HUES64 (cell line): ENCODE measurements at regions not wholly inside any gene's neighbourhood (a gene's known extent, or its start where the extent isn't known, plus 50 kb on each side); places are given as distances from the start of the nearest gene placed in this dataset.

ENCODE experiments used
- H3K27ac ChIP-seq: 2 replicates; pipeline ENCODE4 v1.7.0; 2013; ENCODE audit warnings: low read depth, low read length, inconsistent platforms
- H3K27me3 ChIP-seq: 2 replicates; pipeline ENCODE4 v1.6.1; 2013; ENCODE audit warnings: mild to moderate bottlenecking, low read length; ENCODE audit not compliant: insufficient read depth
- H3K36me3 ChIP-seq: 2 replicates; pipeline ENCODE4 v1.6.1; 2013; ENCODE audit warnings: mild to moderate bottlenecking, low read length; ENCODE audit not compliant: insufficient read depth
- H3K4me1 ChIP-seq: 2 replicates; pipeline ENCODE4 v1.6.1; 2013; ENCODE audit warnings: mild to moderate bottlenecking, low read length, moderate library complexity; ENCODE audit not compliant: insufficient read depth
- H3K4me3 ChIP-seq: 2 replicates; pipeline ENCODE4 v1.5.1; 2013; ENCODE audit warnings: mild to moderate bottlenecking, low read length, moderate library complexity
- H3K9ac ChIP-seq: 2 replicates; pipeline ENCODE4 v1.6.1; 2013; ENCODE audit warnings: mild to moderate bottlenecking, low read depth, low read length
- H3K9me3 ChIP-seq: 2 replicates; pipeline ENCODE4 v1.6.1; 2013; ENCODE audit warnings: low read depth, low read length; ENCODE audit not compliant: insufficient read depth
- WGBS: fragments of 150-250, 120-280 bp; methylation state at CpG from one replicate; pipeline ENCODE4 v1.1.7; 2013; ENCODE audit warnings: missing lambda C conversion rate; 5-methylcytosine and 5-hydroxymethylcytosine counted together

GRCh38 chr2:769771-770170, 92.6 kb upstream of the TMEM18 start:
- no peak overlapping the region for H3K9ac ChIP-seq
- H3K36me3 ChIP-seq = no peaks in the 10 kb centered on the region
- no peak overlapping the region for H3K4me3 ChIP-seq
- no peaks in the 10 kb centered on the region for H3K27me3 ChIP-seq
- H3K9me3 ChIP-seq = no peaks in the 10 kb centered on the region
- 81% methylated on average over 2 of the region's 2 CpGs for WGBS
- peaks cover 7% of the 10 kb centered on the region for H3K4me1 ChIP-seq
- no peak overlapping the region for H3K27ac ChIP-seq

- Histone ChIP-seq H3K9ac (no peak overlapping the region), H3K27ac (no peak overlapping the region), H3K4me3 (no peak overlapping the region), H3K36me3 (no peaks in the 10 kb centered on the region), H3K27me3 (no peaks in the 10 kb centered on the region), H3K4me1 (no peaks in the 10 kb centered on the region), H3K9me3 (no peaks in the 10 kb centered on the region)
- WGBS = 82% methylated on average over 10 of the region's 10 CpGs
Observed at GRCh38 chr2:768451-768850, 91.2 kb upstream of the TMEM18 start.

GRCh38 chr2:767944-768343, 90.7 kb upstream of the TMEM18 start:
- no peaks in the 10 kb centered on the region for H3K4me1 ChIP-seq
- no peak overlapping the region for H3K27ac ChIP-seq
- no peaks in the 10 kb centered on the region for H3K9me3 ChIP-seq
- no peak overlapping the region for H3K9ac ChIP-seq
- WGBS = 95% methylated on average over 4 of the region's 4 CpGs
- H3K27me3 ChIP-seq = no peaks in the 10 kb centered on the region
- no peaks in the 10 kb centered on the region for H3K36me3 ChIP-seq
- H3K4me3 ChIP-seq = no peak overlapping the region

GRCh38 chr2:767440-767839, 90.2 kb upstream of the TMEM18 start:
- Histone ChIP-seq H3K9me3 (no peaks in the 10 kb centered on the region), H3K9ac (no peak overlapping the region), H3K27me3 (no peaks in the 10 kb centered on the region), H3K27ac (no peak overlapping the region), H3K4me3 (no peak overlapping the region), H3K36me3 (no peaks in the 10 kb centered on the region), H3K4me1 (no peaks in the 10 kb centered on the region)
- WGBS = 74% methylated on average over 9 of the region's 9 CpGs

GRCh38 chr2:766255-766654, 89.0 kb upstream of the TMEM18 start:
- Histone ChIP-seq H3K4me1 (no peaks in the 10 kb centered on the region), H3K27ac (no peak overlapping the region), H3K9me3 (no peaks in the 10 kb centered on the region), H3K27me3 (no peaks in the 10 kb centered on the region), H3K4me3 (no peak overlapping the region), H3K9ac (no peak overlapping the region), H3K36me3 (no peaks in the 10 kb centered on the region)
- 87% methylated on average over 13 of the region's 13 CpGs for WGBS

- H3K27ac ChIP-seq = no peak overlapping the region
- no peak overlapping the region for H3K9ac ChIP-seq
- H3K4me3 ChIP-seq = no peak overlapping the region
- H3K4me1 ChIP-seq = peaks cover 3% of the 10 kb centered on the region; the same call in 1 of the 2 replicates
- no peaks in the 10 kb centered on the region for H3K36me3 ChIP-seq
- no peaks in the 10 kb centered on the region for H3K9me3 ChIP-seq
- WGBS = 96% methylated on average over 6 of the region's 6 CpGs
- H3K27me3 ChIP-seq = no peaks in the 10 kb centered on the region
Observed at GRCh38 chr2:765369-765768, 88.2 kb upstream of the TMEM18 start.

GRCh38 chr2:763766-764525, 86.7 kb upstream of the TMEM18 start:
- no peak overlapping the region for H3K27ac ChIP-seq
- no peaks in the 10 kb centered on the region for H3K36me3 ChIP-seq
- H3K27me3 ChIP-seq = no peaks in the 10 kb centered on the region
- no peak overlapping the region for H3K4me3 ChIP-seq
- no peak overlapping the region for H3K9ac ChIP-seq
- WGBS = 89% methylated on average over 16 of the region's 16 CpGs
- peaks cover 4% of the 10 kb centered on the region; the same call in 1 of the 2 replicates for H3K4me1 ChIP-seq
- H3K9me3 ChIP-seq = no peaks in the 10 kb centered on the region

GRCh38 chr2:762646-763045, 85.4 kb upstream of the TMEM18 start:
- WGBS = 87% methylated on average over 4 of the region's 4 CpGs
- no peaks in the 10 kb centered on the region for H3K36me3 ChIP-seq
- peaks cover 4% of the 10 kb centered on the region; the same call in 1 of the 2 replicates for H3K4me1 ChIP-seq
- no peaks in the 10 kb centered on the region for H3K27me3 ChIP-seq
- no peak overlapping the region for H3K9ac ChIP-seq
- no peak overlapping the region for H3K4me3 ChIP-seq
- no peaks in the 10 kb centered on the region for H3K9me3 ChIP-seq
- H3K27ac ChIP-seq = no peak overlapping the region

- Histone ChIP-seq H3K4me1 (peaks cover 4% of the 10 kb centered on the region; the same call in 1 of the 2 replicates), H3K9ac (no peak overlapping the region), H3K27ac (no peak overlapping the region), H3K9me3 (no peaks in the 10 kb centered on the region; the same call in 1 of the 2 replicates), H3K36me3 (no peaks in the 10 kb centered on the region), H3K4me3 (no peak overlapping the region), H3K27me3 (no peaks in the 10 kb centered on the region)
- WGBS = 92% methylated on average over 6 of the region's 6 CpGs
Observed at GRCh38 chr2:761384-761783, 84.2 kb upstream of the TMEM18 start.

- peaks cover 4% of the 10 kb centered on the region; the same call in 1 of the 2 replicates for H3K4me1 ChIP-seq
- no peak overlapping the region for H3K27ac ChIP-seq
- H3K9ac ChIP-seq = no peak overlapping the region
- no peaks in the 10 kb centered on the region for H3K27me3 ChIP-seq
- 94% methylated on average over 5 of the region's 5 CpGs for WGBS
- H3K9me3 ChIP-seq = no peaks in the 10 kb centered on the region; the same call in 1 of the 2 replicates
- H3K36me3 ChIP-seq = no peaks in the 10 kb centered on the region
- H3K4me3 ChIP-seq = no peak overlapping the region
Observed at GRCh38 chr2:760001-760400, 82.8 kb upstream of the TMEM18 start.

- no peak overlapping the region for H3K9ac ChIP-seq
- H3K9me3 ChIP-seq = no peaks in the 10 kb centered on the region; the same call in 1 of the 2 replicates
- no peaks in the 10 kb centered on the region for H3K27me3 ChIP-seq
- H3K4me3 ChIP-seq = no peak overlapping the region
- peaks cover 4% of the 10 kb centered on the region; the same call in 1 of the 2 replicates for H3K4me1 ChIP-seq
- WGBS = 87% methylated on average over 12 of the region's 13 CpGs
- no peaks in the 10 kb centered on the region for H3K36me3 ChIP-seq
- H3K27ac ChIP-seq = no peak overlapping the region
Observed at GRCh38 chr2:758073-758820, 81.0 kb upstream of the TMEM18 start.
